ENCODE measurements at regions not wholly inside any gene's neighbourhood (a gene's known extent, or its start where the extent isn't known, plus 50 kb on each side); places are given as distances from the start of the nearest gene placed in this dataset.

DNA sequence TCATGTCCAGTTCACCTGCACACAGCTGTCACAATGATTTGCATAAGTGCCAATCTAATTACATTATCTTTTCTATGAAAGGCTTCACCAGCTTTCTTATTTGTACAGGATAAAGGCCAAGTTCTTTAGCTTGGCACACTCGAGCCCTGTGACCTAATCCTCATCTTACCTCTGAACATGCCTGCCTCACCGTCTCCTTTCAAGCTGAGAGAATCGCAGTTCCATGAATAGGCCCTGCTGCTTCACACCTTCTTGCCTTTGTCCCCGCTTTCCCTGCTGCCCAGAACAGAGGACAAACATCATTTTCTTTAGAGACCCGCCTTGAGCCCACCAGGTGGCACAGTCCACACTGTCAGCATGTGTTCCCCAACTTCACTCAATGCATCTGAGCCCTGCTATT lies 1094.7 kb downstream of the BCL11A start:
- peak; percentile 2 for DNase-seq (ENCODE audit: low read depth)
- no peak overlapping the region for H3K4me3 ChIP-seq (ENCODE audit: low read depth, low read length)
- TF ChIP-seq, protein P1, sequence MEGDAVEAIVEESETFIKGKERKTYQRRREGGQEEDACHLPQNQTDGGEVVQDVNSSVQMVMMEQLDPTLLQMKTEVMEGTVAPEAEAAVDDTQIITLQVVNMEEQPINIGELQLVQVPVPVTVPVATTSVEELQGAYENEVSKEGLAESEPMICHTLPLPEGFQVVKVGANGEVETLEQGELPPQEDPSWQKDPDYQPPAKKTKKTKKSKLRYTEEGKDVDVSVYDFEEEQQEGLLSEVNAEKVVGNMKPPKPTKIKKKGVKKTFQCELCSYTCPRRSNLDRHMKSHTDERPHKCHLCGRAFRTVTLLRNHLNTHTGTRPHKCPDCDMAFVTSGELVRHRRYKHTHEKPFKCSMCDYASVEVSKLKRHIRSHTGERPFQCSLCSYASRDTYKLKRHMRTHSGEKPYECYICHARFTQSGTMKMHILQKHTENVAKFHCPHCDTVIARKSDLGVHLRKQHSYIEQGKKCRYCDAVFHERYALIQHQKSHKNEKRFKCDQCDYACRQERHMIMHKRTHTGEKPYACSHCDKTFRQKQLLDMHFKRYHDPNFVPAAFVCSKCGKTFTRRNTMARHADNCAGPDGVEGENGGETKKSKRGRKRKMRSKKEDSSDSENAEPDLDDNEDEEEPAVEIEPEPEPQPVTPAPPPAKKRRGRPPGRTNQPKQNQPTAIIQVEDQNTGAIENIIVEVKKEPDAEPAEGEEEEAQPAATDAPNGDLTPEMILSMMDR (IDR thresholded peaks at IDR 0.05; ENCODE audit: control insufficient read depth, extremely low read depth, insufficient read depth) = no peak

DNA sequence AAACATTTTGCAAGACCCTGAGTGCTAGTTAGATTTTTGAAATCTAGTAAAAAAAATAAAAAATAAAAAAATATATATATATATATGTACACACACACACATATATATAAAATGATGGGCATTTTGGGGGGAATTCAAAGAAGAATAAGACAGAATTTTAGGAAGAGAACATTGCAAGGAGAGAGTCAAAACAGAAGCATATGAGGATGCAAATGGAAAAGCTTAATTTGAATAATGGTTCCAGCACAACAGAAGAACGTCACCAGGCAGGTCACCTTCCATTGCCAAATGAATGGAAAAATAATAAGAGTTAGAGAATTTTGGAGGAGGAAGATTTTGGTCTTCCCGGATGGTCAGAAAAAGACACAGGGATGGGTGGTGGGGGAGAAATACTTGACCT lies 1097.2 kb downstream of the BCL11A start:
- TF ChIP-seq, protein P1 (IDR thresholded peaks at IDR 0.05; ENCODE audit: control insufficient read depth, extremely low read depth, insufficient read depth) = no peak
- H3K4me3 ChIP-seq (ENCODE audit: low read depth, low read length) = no peak overlapping the region

DNA sequence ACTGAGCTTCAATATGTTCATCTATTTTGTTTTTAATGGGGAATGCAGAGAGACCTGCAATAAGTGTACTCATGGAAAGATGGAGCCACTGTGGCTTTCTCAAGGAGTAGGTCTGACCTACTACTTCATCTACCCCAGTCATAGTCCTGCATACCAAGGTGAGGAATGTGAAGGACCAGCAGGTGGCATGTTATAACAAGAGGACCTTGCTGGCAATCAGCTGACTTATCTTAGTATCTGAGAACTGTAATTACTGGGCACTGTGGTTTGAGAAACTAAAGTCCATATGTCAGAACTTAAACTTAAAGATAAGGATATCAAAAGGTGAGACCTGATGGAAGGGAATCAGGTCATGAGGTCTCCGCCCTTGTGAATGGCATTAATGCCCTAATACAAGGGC lies 1104.2 kb downstream of the BCL11A start:
- TF ChIP-seq, protein P1 (IDR thresholded peaks at IDR 0.05; ENCODE audit: control insufficient read depth, extremely low read depth, insufficient read depth) = peak; percentile 54
- peak; percentile 1 for DNase-seq (ENCODE audit: low read depth)

More for the DNA sequence above, 1097.2 kb downstream of the BCL11A start:
- no peak for DNase-seq (ENCODE audit: low read depth)

DNA sequence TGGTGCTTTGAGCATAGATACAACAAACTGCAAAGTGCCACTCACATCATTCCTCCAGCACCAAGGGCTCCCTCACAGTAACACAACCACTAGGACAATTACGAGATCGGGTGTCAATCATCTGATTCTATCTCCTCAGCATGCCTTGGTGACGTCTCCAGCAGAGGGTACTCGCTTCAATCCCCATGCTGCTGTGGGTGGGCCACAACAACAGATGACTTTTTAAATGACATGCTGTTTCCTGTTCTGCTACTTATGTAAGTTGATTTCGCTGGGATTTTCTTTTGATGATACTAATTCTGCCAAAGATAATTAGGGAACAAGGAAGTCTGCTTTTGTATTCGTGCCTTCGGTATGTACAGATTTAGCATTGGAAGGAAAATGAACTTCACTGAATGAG lies 1113.0 kb downstream of the BCL11A start:
- H3K4me3 ChIP-seq (ENCODE audit: low read depth, low read length) = no peak overlapping the region
- DNase-seq (ENCODE audit: low read depth) = no peak
- TF ChIP-seq, protein P1 (IDR thresholded peaks at IDR 0.05; ENCODE audit: control insufficient read depth, extremely low read depth, insufficient read depth) = no peak

More for the DNA sequence above, 1104.2 kb downstream of the BCL11A start:
- H3K4me3 ChIP-seq (ENCODE audit: low read depth, low read length) = no peak overlapping the region

DNA sequence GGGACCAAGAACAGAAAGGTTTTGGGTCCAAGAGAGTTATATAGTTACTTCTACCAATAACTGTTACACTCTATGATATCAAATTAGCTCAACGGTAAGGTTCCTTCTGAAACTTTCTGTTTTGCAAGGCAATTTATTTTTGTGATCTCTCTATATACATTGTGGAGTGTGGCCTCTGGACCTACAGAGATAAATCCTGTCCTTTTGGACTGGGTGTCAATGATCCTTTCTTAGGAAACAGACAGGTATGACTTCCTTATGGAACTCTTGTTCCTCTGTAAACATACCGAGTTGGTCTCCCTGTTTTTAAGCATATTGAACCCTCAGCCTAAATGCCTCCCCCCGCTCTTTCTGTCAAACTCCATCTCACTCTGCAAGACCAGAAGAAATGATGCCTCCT lies 1117.8 kb downstream of the BCL11A start:
- no peak overlapping the region for H3K4me3 ChIP-seq (ENCODE audit: low read depth, low read length)
- TF ChIP-seq, protein P1 (IDR thresholded peaks at IDR 0.05; ENCODE audit: control insufficient read depth, extremely low read depth, insufficient read depth) = no peak
- no peak for DNase-seq (ENCODE audit: low read depth)

DNA sequence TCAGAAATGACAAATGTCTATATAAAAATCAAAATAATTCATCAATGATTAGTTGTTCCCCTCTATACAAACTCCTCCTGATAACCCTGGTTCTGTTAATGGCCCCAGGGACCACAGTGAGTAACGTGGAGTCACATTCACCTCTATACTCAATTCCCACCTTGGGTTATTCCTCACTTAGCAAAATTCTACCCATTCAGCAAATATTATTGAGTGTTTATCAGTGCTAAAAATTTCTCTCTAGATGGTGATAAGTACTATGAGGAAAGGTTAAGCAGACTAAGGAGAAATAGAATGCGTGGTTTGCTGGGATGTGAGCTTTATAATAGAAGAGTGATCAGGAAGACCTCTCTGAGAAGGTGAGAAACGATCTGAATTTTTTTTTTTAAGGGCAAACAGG lies 1124.5 kb downstream of the BCL11A start:
- no peak for DNase-seq (ENCODE audit: low read depth)
- TF ChIP-seq, protein P1 (IDR thresholded peaks at IDR 0.05; ENCODE audit: control insufficient read depth, extremely low read depth, insufficient read depth) = no peak
- no peak overlapping the region for H3K4me3 ChIP-seq (ENCODE audit: low read depth, low read length)

DNA sequence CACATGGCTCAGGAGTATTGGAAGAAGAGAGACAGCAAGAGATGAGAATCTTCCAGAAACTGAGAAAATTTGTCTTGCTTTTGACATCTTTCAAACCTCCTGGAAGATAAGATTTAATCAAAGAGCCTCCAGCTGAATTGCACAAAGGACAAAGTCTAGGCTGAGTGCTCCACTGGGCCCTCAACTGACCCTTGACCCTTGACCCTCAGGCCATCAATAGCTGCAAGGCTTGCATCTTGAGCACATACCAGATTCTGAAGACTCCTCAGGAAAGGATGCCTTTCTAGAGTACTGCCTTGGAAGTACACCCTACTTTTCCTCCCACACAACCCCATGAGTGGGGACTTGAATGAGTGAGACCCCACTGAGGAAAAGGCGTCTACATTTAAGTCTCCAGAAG lies 1125.5 kb downstream of the BCL11A start:
- TF ChIP-seq, protein P1 (IDR thresholded peaks at IDR 0.05; ENCODE audit: control insufficient read depth, extremely low read depth, insufficient read depth) = no peak
- H3K4me3 ChIP-seq (ENCODE audit: low read depth, low read length) = no peak overlapping the region
- DNase-seq (ENCODE audit: low read depth) = no peak
